ENCODE measurements at regions not wholly inside any gene's neighbourhood (a gene's known extent, or its start where the extent isn't known, plus 50 kb on each side); places are given as distances from the start of the nearest gene placed in this dataset.

DNA sequence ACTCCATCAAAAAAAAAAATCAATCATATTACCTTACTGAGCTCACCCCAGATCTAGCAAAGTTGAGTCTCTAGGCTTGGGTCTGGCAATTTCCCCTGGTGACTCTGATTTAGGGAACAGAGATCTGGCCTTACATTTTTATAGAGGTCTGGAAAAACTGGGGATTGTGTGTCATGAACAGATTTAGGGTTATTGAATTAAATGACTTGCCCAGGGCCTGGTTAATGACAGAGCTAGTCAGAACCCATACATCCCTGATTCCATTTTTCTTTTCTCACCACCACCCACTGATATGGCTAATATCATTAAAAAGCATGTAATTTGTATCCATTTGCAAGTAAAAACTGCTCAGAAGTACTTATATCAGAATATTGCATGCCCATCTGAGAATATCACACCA lies 163.4 kb upstream of the OGFRL1 start:
- DNase-seq = no peak

DNA sequence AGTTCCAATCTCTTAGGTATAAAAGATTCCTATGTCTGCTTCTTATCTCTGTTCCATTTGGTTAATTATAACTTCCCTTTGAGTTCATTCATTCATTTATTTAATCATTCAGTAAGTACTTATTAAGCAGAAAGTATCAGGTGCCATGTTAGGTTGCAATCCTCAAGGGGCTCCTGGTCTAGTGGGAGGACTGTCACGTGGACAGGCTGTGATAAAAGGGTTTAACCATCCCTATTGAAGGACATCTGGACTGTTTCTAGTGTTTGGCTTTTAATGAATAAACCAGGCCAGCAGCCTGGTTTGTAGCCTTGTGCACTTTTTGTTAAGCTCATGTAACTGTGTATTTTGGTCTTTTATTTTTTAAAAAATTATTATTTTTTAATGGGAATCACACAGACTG lies 162.1 kb upstream of the OGFRL1 start:
- DNase-seq = peak in 1 of 3 experiments; percentile 41

DNA sequence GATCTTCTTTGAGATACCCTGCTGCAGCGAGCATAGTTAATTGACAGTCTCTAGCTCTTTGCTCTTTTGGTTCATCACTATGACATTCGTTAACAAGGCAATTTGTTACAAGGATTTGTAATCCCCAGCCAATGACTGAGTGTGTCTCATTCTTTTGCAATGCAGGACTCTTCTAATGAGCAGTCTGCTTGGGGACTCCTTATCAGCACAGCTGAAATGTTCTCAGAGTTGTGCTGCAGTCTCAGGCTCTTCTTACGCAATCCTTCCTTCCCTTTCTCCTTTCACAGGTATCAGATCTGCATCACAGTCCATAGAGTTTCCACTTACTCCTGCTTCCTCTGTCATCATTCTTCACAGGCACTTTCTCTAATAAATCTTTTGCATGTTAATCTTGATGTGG lies 161.2 kb upstream of the OGFRL1 start:
- no peak for DNase-seq

DNA sequence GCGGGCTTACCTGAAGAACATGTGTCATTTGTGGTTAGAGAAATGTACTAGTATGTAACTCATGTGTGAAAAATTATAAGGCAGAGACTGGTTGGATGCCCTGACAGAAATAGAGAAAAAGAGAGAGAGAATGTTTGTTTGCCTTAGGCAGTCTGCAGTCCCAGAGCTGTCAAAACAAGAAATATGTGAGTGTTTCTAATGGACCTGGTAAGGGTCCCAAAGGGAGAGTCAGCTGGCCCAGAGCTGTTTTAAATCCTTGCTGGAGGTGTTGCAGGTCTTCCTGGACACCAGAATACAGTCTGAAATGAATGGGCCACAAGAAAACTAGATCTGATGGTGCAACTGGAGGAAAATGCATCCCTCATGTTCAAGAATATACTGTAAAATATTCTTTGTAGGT lies 158.3 kb upstream of the OGFRL1 start:
- DNase-seq = peak in 2 of 3 experiments; percentile 4 to 59

DNA sequence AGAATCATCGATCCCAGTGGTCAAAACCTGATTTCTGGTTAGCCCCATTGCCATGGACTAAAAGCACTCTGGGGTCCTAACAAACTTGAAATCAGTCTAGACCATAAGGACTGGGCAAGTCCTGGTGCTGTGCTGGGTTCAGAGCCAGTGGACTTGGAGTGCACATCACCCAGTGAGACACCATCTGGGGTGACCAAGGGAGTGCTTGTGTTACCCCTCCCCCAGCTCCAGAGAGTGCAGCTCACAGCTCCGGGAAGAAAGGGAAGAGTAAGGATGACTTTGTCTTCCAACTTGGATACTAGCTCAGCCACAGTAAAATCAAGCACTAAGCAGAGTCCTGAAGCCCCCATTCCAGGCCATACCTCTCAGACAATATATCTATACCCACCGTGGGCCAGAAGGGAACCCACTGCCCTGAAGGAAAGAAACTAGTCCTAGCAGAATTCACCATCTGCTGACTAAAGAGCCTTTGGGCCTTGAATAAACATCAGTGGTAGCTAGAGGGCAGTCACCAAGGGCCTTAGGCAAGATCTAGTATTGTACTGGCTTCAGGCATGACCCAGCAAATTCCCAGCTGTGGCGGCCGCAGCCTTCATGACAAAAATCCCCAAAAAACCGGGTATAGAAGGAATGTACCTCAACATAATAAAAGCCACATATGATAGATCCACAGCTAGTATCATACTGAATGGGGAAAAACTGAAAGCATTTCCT lies 153.5 kb upstream of the OGFRL1 start:
- no peak for DNase-seq

DNA sequence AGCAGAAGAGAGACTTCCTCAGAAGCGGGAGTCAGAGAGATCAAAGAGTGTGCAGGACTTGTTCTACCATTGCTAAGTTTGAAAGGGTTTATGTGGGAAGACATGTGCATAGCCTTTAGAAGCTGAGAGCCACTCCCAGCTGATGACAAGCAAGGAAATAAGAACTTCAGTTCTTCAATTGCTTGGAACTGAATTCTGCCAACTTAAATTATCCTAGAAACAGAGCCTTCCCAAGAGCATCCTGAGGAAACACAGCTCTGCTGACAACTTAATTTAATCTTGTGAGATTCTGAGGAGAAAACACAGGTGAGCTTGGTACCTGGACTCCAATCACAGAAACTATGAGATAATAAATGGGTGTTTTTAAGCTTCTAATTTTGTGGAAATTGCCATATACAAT lies 150.6 kb upstream of the OGFRL1 start:
- no peak for DNase-seq

DNA sequence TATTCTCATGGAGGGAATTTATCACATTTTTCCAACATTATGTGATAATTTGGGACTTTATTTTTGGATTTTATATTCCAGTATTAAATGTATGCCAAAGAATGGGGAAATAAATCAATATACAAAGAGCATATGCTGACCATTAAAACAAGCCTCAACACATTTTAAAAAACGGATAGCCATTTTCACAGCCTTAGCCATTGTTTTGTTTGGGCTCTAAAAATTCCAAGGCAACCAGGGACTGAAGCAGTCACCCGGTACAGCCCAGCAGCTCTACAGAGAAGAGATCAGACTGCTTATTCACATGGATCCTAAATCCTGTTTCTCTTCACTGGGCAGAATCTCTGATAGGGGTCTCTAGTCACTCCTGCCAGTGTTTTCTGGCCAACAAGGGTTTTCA lies 150.2 kb upstream of the OGFRL1 start:
- DNase-seq = no peak

DNA sequence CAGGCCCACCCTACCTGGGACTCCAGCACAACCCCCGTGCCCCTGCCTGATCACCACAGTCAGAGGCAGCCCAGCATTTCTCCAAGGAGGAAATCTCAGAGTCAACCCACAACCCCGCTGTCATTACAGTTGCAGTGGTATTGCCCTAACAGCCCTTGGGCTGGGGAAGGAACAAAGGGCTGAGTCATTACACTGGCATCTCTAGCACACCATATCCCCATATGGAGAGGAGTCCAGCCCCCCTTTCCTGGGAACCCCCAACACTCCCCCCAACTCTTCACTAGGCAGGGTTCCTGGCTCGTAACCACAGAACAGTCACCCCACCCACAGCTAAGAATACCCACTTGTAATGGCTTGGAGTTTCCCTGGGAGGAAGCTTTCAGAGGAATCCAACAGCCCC lies 149.4 kb upstream of the OGFRL1 start:
- DNase-seq = no peak

DNA sequence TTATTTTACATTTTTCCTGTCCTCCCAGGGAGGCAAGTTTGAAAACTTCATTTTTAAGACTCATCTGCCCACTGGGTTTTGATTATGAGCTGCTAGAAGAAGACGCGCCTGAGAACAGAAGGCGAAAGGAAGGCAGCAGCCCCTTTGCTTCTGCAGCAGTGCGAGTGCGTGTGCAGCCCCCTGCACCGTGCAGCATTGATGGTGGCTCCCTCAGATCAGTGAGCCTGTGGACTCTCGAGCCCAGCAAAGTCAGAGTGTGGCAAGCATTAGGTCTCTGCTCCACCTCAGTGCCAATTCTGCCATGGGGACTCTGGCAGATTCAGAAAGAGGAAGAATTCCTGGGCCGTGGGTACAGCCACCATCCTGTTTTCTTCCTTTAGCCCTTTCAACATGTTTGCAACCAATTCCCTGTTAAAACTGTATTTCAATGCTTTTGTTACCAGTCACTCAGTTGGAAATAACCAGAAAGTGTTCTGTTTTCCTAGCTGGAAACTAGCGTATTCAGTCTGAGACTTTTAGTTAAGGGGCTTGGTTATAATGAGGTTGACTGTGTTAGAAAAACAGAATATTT lies 134.8 kb upstream of the OGFRL1 start:
- DNase-seq = no peak

DNA sequence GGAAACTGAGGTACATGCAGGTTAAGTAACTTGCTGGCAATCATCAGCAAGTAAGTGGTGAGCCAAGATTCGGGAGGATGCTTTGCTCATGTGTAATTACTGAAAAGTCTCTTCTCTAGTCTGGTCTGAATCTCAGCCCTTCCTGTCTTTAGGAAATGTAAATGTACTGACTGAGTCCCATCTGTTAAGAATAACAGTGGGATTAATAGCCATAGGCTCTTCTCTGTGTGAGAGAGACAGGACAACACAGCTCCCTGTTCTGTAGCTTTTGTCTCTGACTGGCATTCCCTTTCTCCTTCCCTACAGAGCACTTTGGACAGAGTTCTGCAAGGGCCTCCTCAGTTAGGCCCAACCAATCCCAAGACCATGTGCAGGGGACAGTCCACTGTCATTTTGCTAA lies 131.3 kb upstream of the OGFRL1 start:
- DNase-seq = no peak

DNA sequence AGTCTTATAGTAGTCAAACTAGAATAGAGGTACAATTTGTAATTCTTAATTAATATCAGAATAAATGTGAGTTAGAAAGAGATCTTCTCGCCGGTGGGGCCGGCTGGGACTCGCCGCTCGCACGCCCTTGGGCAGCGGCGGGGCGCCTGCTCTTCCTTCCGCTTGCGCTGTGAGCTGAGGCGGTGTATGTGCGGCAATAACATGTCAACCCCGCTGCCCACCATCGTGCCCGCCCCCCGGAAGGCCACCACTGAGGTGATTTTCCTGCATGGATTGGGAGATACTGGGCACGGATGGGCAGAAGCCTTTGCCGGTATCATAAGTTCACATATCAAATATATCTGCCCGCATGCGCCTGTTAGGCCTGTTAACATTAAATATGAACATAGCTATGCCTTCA lies 123.7 kb upstream of the OGFRL1 start:
- no peak for DNase-seq

DNA sequence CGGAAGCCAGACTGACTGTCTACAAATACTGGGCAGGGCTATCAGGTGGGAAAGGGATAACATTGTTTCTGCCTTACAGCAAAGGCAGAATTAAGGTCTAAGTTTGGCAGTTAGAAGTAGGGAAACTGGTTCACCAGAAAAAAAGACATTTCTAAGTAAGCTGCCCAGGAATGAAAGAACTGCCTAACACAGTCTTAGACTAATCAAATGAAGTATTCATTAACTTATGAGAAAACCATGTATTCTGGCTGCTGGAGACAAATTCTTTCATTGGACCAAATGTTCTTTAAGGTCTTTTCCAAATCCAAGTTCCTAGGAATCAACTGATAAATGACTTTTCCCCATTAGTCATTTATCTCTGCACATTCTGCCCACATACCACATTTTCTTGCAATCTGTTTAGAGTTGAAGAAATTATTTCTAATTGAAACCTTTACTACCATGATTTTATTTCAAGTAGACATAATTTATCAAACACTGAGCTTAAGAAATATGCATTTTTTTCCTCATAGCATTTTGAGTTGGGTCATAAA lies 120.3 kb upstream of the OGFRL1 start:
- no peak for DNase-seq

DNA sequence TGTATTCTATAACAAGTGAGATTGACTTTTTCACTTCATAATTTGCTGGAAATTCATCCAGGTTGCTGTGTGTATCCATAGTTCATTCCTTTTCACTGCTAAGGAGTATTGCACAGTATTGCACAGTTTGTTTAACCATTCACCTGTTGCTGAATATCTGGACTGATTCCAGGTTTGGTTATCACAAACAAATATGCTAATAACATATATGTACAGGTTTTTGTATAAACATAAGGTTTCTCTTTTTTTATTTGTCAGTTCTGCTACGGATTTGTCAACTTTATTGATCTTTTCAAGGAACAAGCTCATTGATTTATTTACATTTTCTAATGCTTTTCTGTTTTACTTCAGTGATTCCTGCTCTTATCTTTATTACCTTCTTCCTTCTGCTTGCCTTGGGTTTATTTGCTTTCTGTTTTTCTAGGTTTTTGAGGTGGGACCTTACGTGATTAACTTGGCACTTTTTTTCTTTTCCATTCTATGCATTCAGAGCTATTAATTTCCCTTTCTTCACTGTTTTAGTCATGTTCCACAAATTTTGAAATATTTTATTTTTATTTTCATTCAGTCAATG lies 117.0 kb upstream of the OGFRL1 start:
- no peak for DNase-seq

DNA sequence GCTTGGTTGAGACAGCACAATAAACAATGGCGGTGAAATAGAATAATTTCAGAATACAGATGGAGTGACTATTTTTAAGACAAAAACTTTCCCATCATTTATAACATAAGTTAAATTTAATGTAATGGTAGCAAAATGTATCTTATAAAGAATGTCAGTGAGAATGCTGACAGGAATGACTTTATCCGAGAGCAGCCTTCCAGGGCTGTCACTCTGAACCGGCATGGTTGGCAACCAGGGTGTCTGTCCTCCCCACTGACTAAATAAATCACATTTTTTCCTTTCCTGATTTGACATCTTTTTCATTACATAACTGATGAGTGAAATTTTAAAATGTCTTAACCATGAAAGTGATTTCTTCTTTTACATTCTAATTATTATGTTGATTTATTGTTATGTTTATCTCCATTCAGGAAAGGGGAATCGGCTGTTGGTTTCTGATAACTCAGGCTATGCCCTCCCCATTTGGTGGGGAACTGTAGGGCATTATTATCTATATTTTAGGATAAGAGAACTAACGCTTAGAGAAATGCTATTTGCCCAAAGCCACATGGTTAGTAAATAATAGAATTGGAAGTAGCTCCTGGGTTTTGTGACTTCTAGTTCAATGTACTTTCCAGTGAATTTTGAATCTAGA lies 109.2 kb upstream of the OGFRL1 start:
- no peak for DNase-seq

DNA sequence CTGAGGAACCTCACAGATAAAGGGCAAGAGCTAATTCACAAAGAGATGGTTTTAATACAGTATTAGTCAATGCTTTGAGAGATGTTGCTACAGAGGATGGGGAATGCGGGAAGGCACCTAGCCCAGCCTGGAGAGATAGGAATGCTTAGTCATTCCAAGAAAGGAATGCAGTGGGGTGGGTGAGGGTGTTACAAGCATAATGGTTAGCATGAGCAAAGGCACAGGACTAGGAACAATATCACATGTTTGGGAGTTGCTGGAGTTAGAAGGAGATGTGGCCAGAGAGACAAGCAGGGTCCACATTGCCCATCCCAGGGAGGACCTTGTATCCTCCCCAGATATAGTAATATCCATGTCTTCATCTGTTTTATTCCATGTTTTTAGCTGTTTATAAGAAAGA lies 107.0 kb upstream of the OGFRL1 start:
- DNase-seq = no peak

DNA sequence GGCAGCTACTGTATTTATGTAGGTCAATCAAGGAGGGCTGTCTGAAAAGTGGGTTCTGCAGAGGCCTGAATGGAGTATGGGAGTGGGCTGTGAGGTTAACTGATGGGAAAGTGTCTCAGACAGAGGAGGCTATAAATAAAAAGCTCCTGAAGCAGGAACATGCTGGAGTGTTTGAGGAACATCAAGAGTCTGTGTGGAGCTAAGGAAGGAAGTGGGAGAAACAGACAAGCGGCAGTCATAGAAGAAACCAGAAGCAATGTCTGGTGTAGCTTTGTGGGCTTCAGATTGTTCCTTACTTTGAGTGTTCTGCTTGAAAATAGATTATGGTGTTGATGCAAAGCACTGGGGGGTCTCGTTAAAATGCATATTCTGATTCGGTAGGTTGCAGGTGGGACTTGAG lies 101.5 kb upstream of the OGFRL1 start:
- no peak for DNase-seq

DNA sequence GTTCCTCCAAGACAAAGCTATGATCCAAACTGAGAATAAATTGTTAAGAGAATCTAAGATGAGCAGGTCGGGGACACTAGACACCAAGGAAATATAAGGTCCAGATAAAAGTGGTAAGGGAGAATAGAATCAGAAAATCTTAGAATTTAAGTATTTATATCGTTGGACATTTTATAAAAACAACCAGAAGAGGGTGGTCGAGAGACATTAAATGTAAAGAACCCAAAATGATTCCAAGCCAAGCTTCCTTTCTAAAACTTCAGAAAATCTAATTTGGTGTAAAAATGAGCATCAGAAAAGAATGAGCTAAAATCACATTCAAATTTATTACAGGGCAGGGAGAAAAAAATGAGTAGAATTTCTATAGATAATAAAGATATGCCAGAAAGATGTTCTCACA lies 97.8 kb upstream of the OGFRL1 start:
- DNase-seq = peak in 2 of 3 experiments; percentile 5 to 36

DNA sequence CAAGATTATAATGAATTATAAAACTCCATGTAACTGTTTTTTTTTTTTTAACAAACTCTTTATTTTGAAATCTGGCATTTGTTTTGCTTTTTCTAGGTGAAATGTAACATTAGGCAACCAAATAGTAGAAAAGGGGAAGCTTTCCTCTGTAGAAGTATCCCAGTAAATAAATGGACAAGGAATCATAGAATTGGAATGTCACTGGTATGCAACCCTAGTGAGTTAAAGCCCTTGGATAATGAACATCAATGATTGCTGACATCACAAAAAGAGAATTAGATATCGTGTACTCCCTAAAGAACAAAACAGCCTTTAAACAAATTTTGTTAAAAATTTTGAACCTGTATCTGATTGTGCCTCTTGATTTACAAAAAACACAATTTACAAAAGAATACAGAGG lies 93.9 kb upstream of the OGFRL1 start:
- no peak for DNase-seq

DNA sequence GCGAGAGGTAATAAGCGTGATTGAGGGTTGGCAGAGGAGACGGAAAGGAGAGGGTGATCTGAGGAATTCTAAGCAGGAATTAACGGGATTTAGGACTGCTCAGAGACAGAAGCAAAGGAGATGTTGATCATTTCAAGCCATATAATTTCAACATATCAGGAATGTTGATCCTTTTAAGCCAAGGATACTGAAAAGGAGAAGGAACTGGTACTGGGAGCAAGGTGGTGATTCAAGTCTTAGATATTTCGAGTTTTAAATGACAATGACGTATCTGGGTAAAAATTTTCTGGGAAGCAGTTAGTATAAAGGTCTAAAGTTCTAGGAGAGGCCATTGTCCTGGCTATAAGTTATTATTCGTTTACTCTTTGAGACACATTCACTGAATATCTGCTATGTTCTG lies 91.3 kb upstream of the OGFRL1 start:
- no peak for DNase-seq

DNA sequence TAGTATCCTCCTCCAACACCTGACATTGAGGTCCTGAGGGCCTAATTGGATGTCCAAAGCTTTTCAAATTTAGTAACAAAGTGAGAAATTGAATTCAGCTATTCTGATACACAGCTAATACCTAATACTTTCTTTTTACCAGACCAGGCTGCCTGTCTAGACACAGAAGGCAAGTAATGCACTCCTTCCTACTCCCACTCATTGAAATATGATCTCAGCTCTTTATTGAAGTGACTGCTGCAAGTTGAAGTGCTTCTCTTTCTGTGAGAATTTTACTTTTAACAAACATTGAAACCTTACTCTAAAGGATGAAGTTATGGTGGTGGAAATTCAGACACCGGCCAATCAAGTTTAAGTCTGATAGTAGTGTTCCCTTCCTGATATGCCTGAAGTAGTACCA lies 90.8 kb upstream of the OGFRL1 start:
- DNase-seq = peak in 1 of 3 experiments; percentile 50

DNA sequence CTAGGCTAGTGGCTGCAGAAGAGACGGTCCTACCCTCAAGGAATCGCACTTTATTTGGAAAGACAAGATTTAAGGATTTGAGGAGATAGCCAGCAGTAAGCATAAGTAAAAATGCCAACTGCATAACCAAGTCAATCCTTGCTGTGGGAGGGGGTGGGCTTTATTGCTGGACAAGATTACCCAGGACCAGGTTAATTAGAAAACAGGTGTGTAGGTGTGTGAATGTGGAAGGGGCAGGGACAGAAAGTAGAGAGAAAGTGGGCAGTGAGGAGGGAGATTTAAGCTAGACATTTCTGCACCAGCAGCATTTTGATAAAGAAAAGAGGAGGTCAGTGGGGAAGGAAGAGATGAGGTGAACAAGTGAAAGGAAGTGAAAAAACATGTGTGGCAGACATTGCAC lies 89.7 kb upstream of the OGFRL1 start:
- no peak for DNase-seq

DNA sequence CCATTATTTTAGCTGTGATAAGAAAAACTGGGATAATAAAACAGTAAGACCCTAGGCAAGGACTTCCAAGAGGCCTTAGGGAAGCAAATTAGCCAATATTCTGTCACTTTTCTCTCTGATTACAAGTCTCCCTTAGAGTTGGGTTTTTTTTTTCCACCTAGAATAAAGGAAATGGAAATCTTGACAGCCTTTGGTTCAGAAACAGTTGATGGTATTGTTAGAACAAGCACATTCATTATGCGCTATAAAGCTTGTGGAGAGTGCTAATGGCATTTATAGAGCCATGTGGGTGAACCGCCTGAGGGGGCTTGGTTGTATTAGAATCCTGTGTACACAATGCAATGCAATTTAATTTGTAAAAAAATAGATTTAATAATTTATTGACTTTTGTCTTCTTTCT lies 88.9 kb upstream of the OGFRL1 start:
- peak in 2 of 3 experiments; percentile 5 to 65 for DNase-seq

DNA sequence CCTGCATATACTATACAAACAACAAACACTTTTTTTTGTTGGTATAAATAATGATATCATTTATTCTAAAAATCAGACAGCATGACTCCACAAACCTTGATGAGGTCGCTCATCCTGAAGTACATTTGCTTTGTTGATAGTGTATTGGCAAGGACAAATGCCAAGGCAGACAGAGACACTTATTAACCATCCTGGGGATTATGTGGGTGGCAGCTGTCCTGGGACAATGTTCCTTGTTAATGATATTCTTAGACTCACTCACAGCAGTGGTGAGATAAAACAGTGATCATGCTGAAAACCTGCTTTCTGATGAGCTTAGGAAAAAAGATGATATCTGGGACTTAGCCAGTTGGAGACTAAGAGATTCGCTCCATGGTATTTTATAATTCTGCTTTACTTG lies 85.4 kb upstream of the OGFRL1 start:
- DNase-seq = no peak

DNA sequence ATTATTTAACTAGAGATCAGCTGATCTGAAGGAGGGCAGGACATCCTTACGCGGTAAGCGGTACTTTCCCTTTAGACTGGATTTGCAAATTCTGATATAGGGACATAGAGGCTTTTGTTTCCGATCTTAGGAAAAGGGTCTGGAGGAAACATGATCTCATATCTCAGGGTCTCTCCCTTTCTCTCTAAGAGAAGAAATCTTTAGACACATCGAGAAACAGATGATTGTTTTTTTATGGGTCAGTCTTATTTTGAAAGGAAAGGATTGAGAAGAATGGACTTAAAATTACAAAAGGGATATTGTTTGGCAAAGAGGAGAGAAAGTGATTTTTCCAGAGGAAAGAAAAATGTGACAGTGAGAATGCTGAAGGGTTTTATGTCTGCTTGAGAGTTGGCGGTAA lies 83.9 kb upstream of the OGFRL1 start:
- DNase-seq = no peak

Measured in NCI-H1417 (cell line).